Transverse colon (tissue), 4 donors: ENCODE measurements at regions not wholly inside any gene's neighbourhood (a gene's known extent, or its start where the extent isn't known, plus 50 kb on each side); places are given as distances from the start of the nearest gene placed in this dataset.

Experiments used
- DNase-seq: peaks from one replicate; pipeline ENCODE4 v3.0.0-alpha.2; 2019
- H3K27ac ChIP-seq, 4 donors: fragments of 200-600 bp; sonication (generic); 2 replicates each; pipeline ENCODE4 v1.5.1; 2016 to 2018; ENCODE audit warnings: inconsistent platforms in 4 of 4
- H3K27me3 ChIP-seq: fragments of 200-600 bp; sonication (generic); 2 replicates; pipeline ENCODE4 v1.5.1; 2017; ENCODE audit warnings: inconsistent platforms
- H3K36me3 ChIP-seq, 4 donors: fragments of 200-600 bp; sonication (generic); 2 replicates each; pipeline ENCODE4 v1.5.1; 2017 to 2019; ENCODE audit warnings: inconsistent platforms in 4 of 4
- H3K4me1 ChIP-seq, 4 donors: fragments of 200-600 bp; sonication (generic); 2 replicates each; pipeline ENCODE4 v1.5.1; 2017 to 2020; ENCODE audit warnings: inconsistent platforms in 4 of 4
- H3K4me3 ChIP-seq, 4 donors: fragments of 200-600 bp; sonication (generic); 1 replicate in 1 of 4; 2 replicates in 3 of 4; pipeline versions ENCODE4 v1.5.1 to v1.6.1; 2017 to 2019; ENCODE audit warnings: inconsistent platforms in 4 of 4
- H3K9me3 ChIP-seq, 2 donors: fragments of 200-600 bp; sonication (generic); 2 replicates each; pipeline ENCODE4 v1.5.1; 2017 to 2019; ENCODE audit warnings: inconsistent platforms in 2 of 2
- CTCF ChIP-seq, 5 experiments: fragments of 200-600 bp in 3 of 5; fragments of 450-650 bp in 2 of 5; sonication (generic) in 3 of 5; IDR thresholded peaks; 1 replicate in 2 of 5; 2 replicates in 3 of 5; pipeline ENCODE4 v1.5.1; 2016 to 2017; ENCODE audit warnings: antibody characterized with exemption in 5 of 5, inconsistent platforms in 3 of 5, mild to moderate bottlenecking in 2 of 5, moderate library complexity in 1 of 5
- EP300 ChIP-seq: sonication (generic); formaldehyde crosslinking; IDR thresholded peaks from one replicate; pipeline ENCODE4 v1.6.1; 2017; ENCODE audit warnings: antibody characterized with exemption, low read depth
- POLR2A ChIP-seq: fragments of 450-650 bp; IDR thresholded peaks from one replicate; pipeline ENCODE4 v1.6.1; 2016; ENCODE audit warnings: antibody characterized with exemption, mild to moderate bottlenecking, moderate library complexity
- POLR2AphosphoS5 ChIP-seq, 3 donors: sonication (generic); formaldehyde crosslinking; IDR thresholded peaks; one replicate each; pipeline ENCODE4 v1.6.1; 2016; ENCODE audit warnings: antibody characterized with exemption in 3 of 3
- in situ Hi-C, 4 donors: fragments of 200-750 bp; cut with MboI; loops; one replicate each; pipeline versions ENCODE4 v1.15.0 to v1.15.1; 2017; ENCODE audit warnings: low sequenced_read_pairs in 3 of 4, low pct_ligation_motif_present in 1 of 4, low pct_unique_long_range_greater_than_20kb in 1 of 4
- intact Hi-C: fragments of 100-400 bp; cut with DNase I; formaldehyde crosslinking; loops from one replicate; pipeline ENCODE4 v1.15.1; 2023; ENCODE audit warnings: low total_unique reads

- Histone ChIP-seq H3K4me1 (no peaks in the 10 kb centered on the region), H3K9me3 (no peaks in the 10 kb centered on the region), H3K36me3 (no peaks in the 10 kb centered on the region), H3K4me3 (no peak overlapping the region), H3K27ac (no peak overlapping the region), H3K27me3 (no peaks in the 10 kb centered on the region)
- in situ Hi-C loops = no loop called here
- TF ChIP-seq EP300 (no peak), CTCF (IDR thresholded peaks at IDR 0.05) (no peak), POLR2AphosphoS5 (IDR thresholded peaks at IDR 0.05) (no peak), POLR2A (no peak)
- intact Hi-C loops = loop anchor here (5.0 kb wide), 1 partner anchor 425 kb away; no protein-coding TSS in a partner anchor
- no peak for DNase-seq
These were observed 396.8 kb upstream of the CCDC179 start for GRCh38 chr11:23257088-23257487.

GRCh38 chr11:23257556-23257955 is 397.3 kb upstream of the CCDC179 start:
- no peak overlapping the region for H3K27ac ChIP-seq
- no peaks in the 10 kb centered on the region for H3K4me1 ChIP-seq
- H3K9me3 ChIP-seq = no peaks in the 10 kb centered on the region
- no peaks in the 10 kb centered on the region for H3K27me3 ChIP-seq
- intact Hi-C loops (loop anchor here (5.0 kb wide), 1 partner anchor 425 kb away; no protein-coding TSS in a partner anchor), in situ Hi-C loops (no loop called here)
- DNase-seq = no peak
- no peaks in the 10 kb centered on the region for H3K36me3 ChIP-seq
- TF ChIP-seq EP300 (no peak), CTCF (IDR thresholded peaks at IDR 0.05) (no peak), POLR2A (no peak), POLR2AphosphoS5 (IDR thresholded peaks at IDR 0.05) (no peak)
- no peak overlapping the region for H3K4me3 ChIP-seq

GRCh38 chr11:23263466-23263865 is 403.2 kb upstream of the CCDC179 start:
- in situ Hi-C loops (no loop called here), intact Hi-C loops (no loop called here)
- H3K36me3 ChIP-seq = no peaks in the 10 kb centered on the region
- H3K4me3 ChIP-seq = no peak overlapping the region
- H3K4me1 ChIP-seq = no peaks in the 10 kb centered on the region
- no peak overlapping the region for H3K27ac ChIP-seq
- TF ChIP-seq POLR2A (no peak), POLR2AphosphoS5 (IDR thresholded peaks at IDR 0.05) (no peak), EP300 (no peak), CTCF (IDR thresholded peaks at IDR 0.05) (no peak)
- DNase-seq = no peak
- no peaks in the 10 kb centered on the region for H3K27me3 ChIP-seq
- no peaks in the 10 kb centered on the region for H3K9me3 ChIP-seq

- H3K27ac ChIP-seq = no peak overlapping the region
- no peak for TF ChIP-seq CTCF (IDR thresholded peaks at IDR 0.05)
- TF ChIP-seq POLR2AphosphoS5 (IDR thresholded peaks at IDR 0.05) = no peak
- no peak for TF ChIP-seq EP300
- no peak for TF ChIP-seq POLR2A
- DNase-seq = no peak
- in situ Hi-C loops = no loop called here
- no peaks in the 10 kb centered on the region for H3K4me1 ChIP-seq
- intact Hi-C loops = no loop called here
- H3K9me3 ChIP-seq = no peaks in the 10 kb centered on the region
- H3K36me3 ChIP-seq = no peaks in the 10 kb centered on the region
- H3K4me3 ChIP-seq = no peak overlapping the region
- no peaks in the 10 kb centered on the region for H3K27me3 ChIP-seq
These were observed 411.8 kb upstream of the CCDC179 start for GRCh38 chr11:23272095-23272494.
